T-helper 1 cell treated with Interleukin-12 subunit alpha and Interleukin-12 subunit beta and Interleukin-4 antibody, amounts not matched to agents 30 ng/mL and 1 ng/mL, for 36 hours (primary cell): ENCODE measurements at regions not wholly inside any gene's neighbourhood (a gene's known extent, or its start where the extent isn't known, plus 50 kb on each side); places are given as distances from the start of the nearest gene placed in this dataset.

Experiments used
- intact Hi-C: fragments of 100-400 bp; cut with micrococcal nuclease; formaldehyde crosslinking; loops from one replicate; pipeline ENCODE4 v1.15.1; 2024

GRCh38 chr1:4087530-4088420 is 187.7 kb upstream of the C1orf174 start:
- intact Hi-C loops = no loop called here

- intact Hi-C loops = no loop called here
Measured at GRCh38 chr1:4088676-4089075, 188.6 kb upstream of the C1orf174 start.

- intact Hi-C loops = no loop called here
Measured at GRCh38 chr1:4089421-4090175, 189.5 kb upstream of the C1orf174 start.

GRCh38 chr1:4090556-4090955 is 190.5 kb upstream of the C1orf174 start:
- intact Hi-C loops = no loop called here

- intact Hi-C loops = no loop called here
Measured at GRCh38 chr1:4090976-4091660, 191.0 kb upstream of the C1orf174 start.

GRCh38 chr1:4091996-4092395 is 191.9 kb upstream of the C1orf174 start:
- intact Hi-C loops = no loop called here

- intact Hi-C loops = no loop called here
Measured at GRCh38 chr1:4093856-4094565, 193.9 kb upstream of the C1orf174 start.

GRCh38 chr1:4095433-4095971 is 195.4 kb upstream of the C1orf174 start:
- intact Hi-C loops = no loop called here

GRCh38 chr1:4101459-4102161 is 201.5 kb upstream of the C1orf174 start:
- intact Hi-C loops = no loop called here

- intact Hi-C loops = no loop called here
Measured at GRCh38 chr1:4105300-4105880, 205.3 kb upstream of the C1orf174 start.

- intact Hi-C loops = no loop called here
Measured at GRCh38 chr1:4106731-4107130, 206.7 kb upstream of the C1orf174 start.

GRCh38 chr1:4107291-4107690 is 207.2 kb upstream of the C1orf174 start:
- intact Hi-C loops = no loop called here

- intact Hi-C loops = no loop called here
Measured at GRCh38 chr1:4108331-4108730, 208.3 kb upstream of the C1orf174 start.

- intact Hi-C loops = no loop called here
Measured at GRCh38 chr1:4108758-4109627, 208.9 kb upstream of the C1orf174 start.

- intact Hi-C loops = no loop called here
Measured at GRCh38 chr1:4109628-4109940, 209.5 kb upstream of the C1orf174 start.

- intact Hi-C loops = no loop called here
Measured at GRCh38 chr1:4110888-4111287, 210.8 kb upstream of the C1orf174 start.

GRCh38 chr1:4113897-4114296 is 213.8 kb upstream of the C1orf174 start:
- intact Hi-C loops = no loop called here

GRCh38 chr1:4115191-4115900 is 215.3 kb upstream of the C1orf174 start:
- intact Hi-C loops = no loop called here

- intact Hi-C loops = no loop called here
Measured at GRCh38 chr1:4117196-4117595, 217.1 kb upstream of the C1orf174 start.
